ENCODE measurements at regions not wholly inside any gene's neighbourhood (a gene's known extent, or its start where the extent isn't known, plus 50 kb on each side); places are given as distances from the start of the nearest gene placed in this dataset.

DNA sequence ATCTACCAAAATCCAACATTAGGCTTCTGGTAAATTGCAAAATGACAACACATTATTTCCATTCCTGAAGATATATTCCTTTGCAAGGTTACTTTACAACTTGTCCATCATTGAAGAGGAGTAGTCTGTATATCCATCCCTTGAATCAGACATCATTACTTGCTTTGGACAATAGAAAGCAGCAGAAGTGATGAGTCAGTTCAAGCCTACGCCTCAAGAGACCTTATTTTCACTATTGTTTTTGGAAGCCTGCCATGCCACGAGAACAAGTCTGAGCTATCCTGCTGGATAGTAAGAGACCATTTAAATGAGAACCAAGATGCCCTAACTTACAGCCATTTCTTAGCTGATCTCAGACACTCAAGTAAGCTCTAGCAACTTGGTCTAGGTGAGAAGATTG, 246.0 kb upstream of the HHIP start:
- H3K9me3 ChIP-seq, result no peaks in the 10 kb centered on the region
- no peak for DNase-seq
- no peaks in the 10 kb centered on the region for H3K4me1 ChIP-seq
- H3K36me3 ChIP-seq, result no peaks in the 10 kb centered on the region
- no peak overlapping the region for H3K4me3 ChIP-seq (ENCODE audit: low read depth, low read length)
- H3K27me3 ChIP-seq, result no peaks in the 10 kb centered on the region
- TF ChIP-seq, protein P1, sequence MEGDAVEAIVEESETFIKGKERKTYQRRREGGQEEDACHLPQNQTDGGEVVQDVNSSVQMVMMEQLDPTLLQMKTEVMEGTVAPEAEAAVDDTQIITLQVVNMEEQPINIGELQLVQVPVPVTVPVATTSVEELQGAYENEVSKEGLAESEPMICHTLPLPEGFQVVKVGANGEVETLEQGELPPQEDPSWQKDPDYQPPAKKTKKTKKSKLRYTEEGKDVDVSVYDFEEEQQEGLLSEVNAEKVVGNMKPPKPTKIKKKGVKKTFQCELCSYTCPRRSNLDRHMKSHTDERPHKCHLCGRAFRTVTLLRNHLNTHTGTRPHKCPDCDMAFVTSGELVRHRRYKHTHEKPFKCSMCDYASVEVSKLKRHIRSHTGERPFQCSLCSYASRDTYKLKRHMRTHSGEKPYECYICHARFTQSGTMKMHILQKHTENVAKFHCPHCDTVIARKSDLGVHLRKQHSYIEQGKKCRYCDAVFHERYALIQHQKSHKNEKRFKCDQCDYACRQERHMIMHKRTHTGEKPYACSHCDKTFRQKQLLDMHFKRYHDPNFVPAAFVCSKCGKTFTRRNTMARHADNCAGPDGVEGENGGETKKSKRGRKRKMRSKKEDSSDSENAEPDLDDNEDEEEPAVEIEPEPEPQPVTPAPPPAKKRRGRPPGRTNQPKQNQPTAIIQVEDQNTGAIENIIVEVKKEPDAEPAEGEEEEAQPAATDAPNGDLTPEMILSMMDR (IDR thresholded peaks at IDR 0.05; ENCODE audit: low read depth, low read length), result no peak

DNA sequence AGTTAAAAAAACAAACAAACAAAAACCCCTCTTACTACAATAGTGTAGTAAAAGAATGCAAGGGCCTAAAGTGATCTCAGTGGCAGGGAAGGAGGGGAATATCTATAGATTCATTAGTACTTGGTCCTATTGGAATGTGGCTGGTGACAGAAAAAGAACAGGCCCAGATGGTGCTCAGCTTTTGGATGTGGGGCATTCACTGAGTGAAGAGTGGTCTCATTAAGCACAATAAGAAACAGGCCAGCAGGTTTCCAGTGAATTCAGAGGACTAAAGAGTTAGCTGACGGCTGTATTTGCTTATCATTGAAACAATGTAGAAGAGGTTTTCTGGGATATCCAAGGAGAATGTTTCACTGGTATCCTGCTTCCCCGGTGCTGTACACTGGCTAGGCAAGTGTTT, 243.8 kb upstream of the HHIP start:
- no peak for DNase-seq
- TF ChIP-seq, protein P1 (IDR thresholded peaks at IDR 0.05; ENCODE audit: low read depth, low read length), result no peak
- Histone ChIP-seq H3K9me3 (no peaks in the 10 kb centered on the region), H3K36me3 (no peaks in the 10 kb centered on the region), H3K4me3 (ENCODE audit: low read depth, low read length) (no peak overlapping the region), H3K4me1 (no peaks in the 10 kb centered on the region), H3K27me3 (no peaks in the 10 kb centered on the region)

DNA sequence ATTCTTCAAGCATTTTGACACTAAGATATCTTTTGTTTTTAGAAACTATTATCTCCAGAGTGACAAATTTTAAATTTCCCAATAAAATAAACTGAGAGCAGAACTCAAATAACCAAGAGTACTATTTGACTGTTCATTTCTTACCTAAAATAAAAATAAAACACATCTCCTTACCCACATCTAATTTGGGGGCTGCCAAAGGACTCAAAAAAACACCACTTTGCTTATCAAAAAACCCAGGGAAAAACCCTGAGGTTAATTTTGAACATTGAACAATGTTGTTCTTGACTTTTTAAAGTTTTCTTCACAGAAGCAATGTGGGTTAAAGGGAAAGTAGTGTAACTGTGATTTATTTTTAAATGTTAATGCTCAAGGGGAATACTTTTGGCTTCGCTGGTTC, 243.0 kb upstream of the HHIP start:
- Histone ChIP-seq H3K4me1 (no peaks in the 10 kb centered on the region), H3K36me3 (no peaks in the 10 kb centered on the region), H3K4me3 (ENCODE audit: low read depth, low read length) (no peak overlapping the region), H3K9me3 (no peaks in the 10 kb centered on the region), H3K27me3 (no peaks in the 10 kb centered on the region)
- TF ChIP-seq, protein P1 (IDR thresholded peaks at IDR 0.05; ENCODE audit: low read depth, low read length), result no peak
- DNase-seq, result no peak

DNA sequence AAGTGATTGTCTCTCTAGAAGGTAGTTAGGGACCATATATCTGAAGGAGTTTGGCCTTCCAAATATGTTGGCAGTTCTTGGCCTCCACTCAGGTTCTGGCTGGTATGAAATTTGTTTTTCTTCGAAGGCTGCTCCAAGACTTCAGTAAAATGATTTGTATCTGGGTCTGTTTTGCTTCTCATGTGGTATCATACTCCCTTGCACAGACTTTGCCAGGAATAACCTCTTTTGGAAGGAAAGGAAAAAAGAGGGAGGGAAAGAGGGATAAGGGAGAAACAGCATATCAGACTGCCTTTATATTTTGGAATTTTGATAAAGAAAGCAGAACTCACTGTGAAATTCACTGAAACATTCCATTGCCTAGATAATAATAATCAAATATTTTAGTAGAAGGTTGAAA, 242.1 kb upstream of the HHIP start:
- Histone ChIP-seq H3K4me1 (no peaks in the 10 kb centered on the region), H3K27me3 (no peaks in the 10 kb centered on the region), H3K9me3 (no peaks in the 10 kb centered on the region), H3K36me3 (no peaks in the 10 kb centered on the region), H3K4me3 (ENCODE audit: low read depth, low read length) (no peak overlapping the region)
- no peak for DNase-seq
- TF ChIP-seq, protein P1 (IDR thresholded peaks at IDR 0.05; ENCODE audit: low read depth, low read length), result no peak

DNA sequence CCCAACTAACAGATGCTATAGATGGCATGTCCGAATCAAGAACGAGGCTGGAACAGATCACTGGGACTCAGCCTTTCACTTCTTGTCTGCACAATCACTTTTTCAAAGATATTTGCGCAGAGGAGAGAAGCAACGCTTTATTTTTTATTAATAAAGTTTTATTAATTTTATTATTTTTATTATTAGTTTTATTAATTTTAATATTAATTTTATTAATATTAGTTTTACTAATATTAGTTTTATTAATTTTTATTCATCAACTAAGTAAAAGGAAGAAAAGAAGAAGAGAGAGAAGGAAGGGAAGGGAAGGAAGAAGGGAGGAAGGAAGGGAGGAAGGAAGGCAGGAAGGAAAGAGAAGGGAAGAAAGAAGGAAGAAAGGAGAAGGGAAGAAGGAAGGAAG, 236.4 kb upstream of the HHIP start:
- Histone ChIP-seq H3K27me3 (no peaks in the 10 kb centered on the region), H3K4me3 (ENCODE audit: low read depth, low read length) (no peak overlapping the region), H3K4me1 (no peaks in the 10 kb centered on the region), H3K36me3 (no peaks in the 10 kb centered on the region), H3K9me3 (no peaks in the 10 kb centered on the region)
- DNase-seq, result no peak
- TF ChIP-seq, protein P1 (IDR thresholded peaks at IDR 0.05; ENCODE audit: low read depth, low read length), result no peak

DNA sequence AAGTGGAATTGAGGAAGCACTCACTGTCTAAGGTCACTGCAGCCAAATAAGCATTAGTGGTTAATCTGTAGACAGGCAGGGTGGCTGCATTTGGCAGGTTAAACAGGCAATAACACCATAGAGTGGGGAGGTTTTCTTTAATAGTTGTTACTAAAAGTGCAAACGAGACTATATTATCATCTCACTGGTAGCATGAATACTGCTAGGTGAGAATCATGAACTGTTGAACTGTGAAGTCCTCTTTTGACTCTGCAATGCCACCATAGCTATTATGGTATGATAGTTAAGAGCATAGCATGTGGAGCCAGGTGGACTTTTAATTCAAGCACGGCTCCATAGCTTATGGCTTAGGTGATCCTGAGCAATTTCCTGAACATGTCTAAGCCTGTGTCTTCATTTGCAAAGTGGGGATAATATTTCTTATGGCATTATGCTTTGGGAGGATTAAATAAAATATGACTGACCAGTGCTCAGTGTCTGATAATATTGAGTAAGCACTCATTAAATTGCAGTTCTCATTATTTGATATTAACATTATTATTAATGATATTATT, 235.6 kb upstream of the HHIP start:
- TF ChIP-seq, protein P1 (IDR thresholded peaks at IDR 0.05; ENCODE audit: low read depth, low read length), result no peak
- DNase-seq, result no peak
- no peaks in the 10 kb centered on the region for H3K36me3 ChIP-seq
- no peak overlapping the region for H3K4me3 ChIP-seq (ENCODE audit: low read depth, low read length)
- no peaks in the 10 kb centered on the region for H3K4me1 ChIP-seq
- H3K27me3 ChIP-seq, result no peaks in the 10 kb centered on the region
- H3K9me3 ChIP-seq, result no peaks in the 10 kb centered on the region

Measured in BE2C (cell line).